IMR-90 (cell line): ENCODE measurements at regions not wholly inside any gene's neighbourhood (a gene's known extent, or its start where the extent isn't known, plus 50 kb on each side); places are given as distances from the start of the nearest gene placed in this dataset.
"Not testable (repeated sequence)": the region's sequence is repeated elsewhere in the genome, so short reads cannot be mapped to it uniquely, and the experiment has no call there.

Experiments used
- ATAC-seq: fragments of 200-7000 bp; cut with Tn5 transposase; 2 replicates; pipeline ENCODE4 v1.9.1; 2020; ENCODE audit warnings: low read depth, mild to moderate bottlenecking, moderate library complexity
- BruUV-seq: library from RNA; stranded (reverse); fragments of 400-500 nt; replicated peaks from 2 replicates; lab custom pipeline; 2021; lab: Mats Ljungman, UMichigan
- CTCF ChIA-PET: fragments of 300-600 bp; formaldehyde crosslinking; extraction: SDS; loops from one replicate; lab custom pipeline; 2021; ENCODE audit warnings: antibody characterized with exemption; lab: Yijun Ruan, JAX
- POLR2A ChIA-PET: fragments of 300-600 bp; sonication (Branson Sonifier 250); formaldehyde crosslinking; loops from one replicate; lab custom pipeline; 2022; ENCODE audit warnings: antibody characterized with exemption; ENCODE audit not compliant: unreplicated experiment; lab: Charles Lee
- DNase-seq: peaks from one replicate; pipeline ENCODE4 v3.0.0; 2013
- H2AFZ ChIP-seq: replicated peaks from 2 replicates; pipeline ENCODE3; 2013; ENCODE audit warnings: low read length, mild to moderate bottlenecking; ENCODE audit not compliant: poor library complexity
- H2AK5ac ChIP-seq: 2 replicates; pipeline ENCODE4 v1.6.1; 2013; ENCODE audit warnings: low read depth, low read length, inconsistent platforms
- H2AK9ac ChIP-seq: replicated peaks from 2 replicates; pipeline ENCODE3; 2013; ENCODE audit warnings: mild to moderate bottlenecking, low read depth, low read length, moderate library complexity; ENCODE audit not compliant: poor library complexity
- H2BK120ac ChIP-seq: 2 replicates; pipeline ENCODE4 v1.6.1; 2013; ENCODE audit warnings: low read depth, low read length, inconsistent platforms
- H2BK15ac ChIP-seq: 3 replicates; pipeline ENCODE4 v1.6.1; 2013; ENCODE audit warnings: low read depth, low read length, inconsistent platforms
- H2BK20ac ChIP-seq: 2 replicates; pipeline ENCODE4 v1.6.1; 2013; ENCODE audit warnings: low read depth, mild to moderate bottlenecking, inconsistent platforms, low read length, moderate library complexity
- H2BK5ac ChIP-seq: 2 replicates; pipeline ENCODE4 v1.6.1; 2013; ENCODE audit warnings: mild to moderate bottlenecking, low read depth, low read length, inconsistent platforms; ENCODE audit not compliant: poor library complexity, severe bottlenecking
- H3K14ac ChIP-seq: replicated peaks from 2 replicates; pipeline ENCODE4 v1.6.1; 2013; ENCODE audit warnings: low read depth, low read length, inconsistent platforms
- H3K18ac ChIP-seq: 2 replicates; pipeline ENCODE4 v1.6.1; 2013; ENCODE audit warnings: low read depth, low read length, control low read depth
- H3K23ac ChIP-seq: 2 replicates; pipeline ENCODE4 v1.6.1; 2013; ENCODE audit warnings: low read depth, low read length, inconsistent platforms
- H3K27ac ChIP-seq: 2 replicates; pipeline ENCODE4 v1.5.1; 2013; ENCODE audit warnings: mild to moderate bottlenecking, control low read depth, low read length; ENCODE audit not compliant: insufficient read depth
- H3K27me3 ChIP-seq: 2 replicates; pipeline ENCODE4 v1.6.1; 2013; ENCODE audit warnings: low read length; ENCODE audit not compliant: control insufficient read depth, insufficient read depth
- H3K36me3 ChIP-seq: 2 replicates; pipeline ENCODE4 v1.6.1; 2013; ENCODE audit warnings: low read length, mixed read lengths; ENCODE audit not compliant: control insufficient read depth, insufficient read depth
- H3K4ac ChIP-seq: 2 replicates; pipeline ENCODE4 v1.6.1; 2013; ENCODE audit warnings: low read depth, low read length, inconsistent platforms
- H3K4me1 ChIP-seq: 2 replicates; pipeline ENCODE4 v1.6.1; 2013; ENCODE audit warnings: low read length, mixed read lengths; ENCODE audit not compliant: control insufficient read depth, insufficient read depth
- H3K4me2 ChIP-seq: 2 replicates; pipeline ENCODE4 v1.6.1; 2013; ENCODE audit warnings: low read depth, mild to moderate bottlenecking, control low read depth, low read length, moderate library complexity
- H3K4me3 ChIP-seq: 2 replicates; pipeline ENCODE4 v1.5.1; 2013; ENCODE audit warnings: low read depth, mild to moderate bottlenecking, control low read depth, low read length, moderate library complexity; ENCODE audit not compliant: insufficient read depth
- H3K56ac ChIP-seq: 2 replicates; pipeline ENCODE4 v1.6.1; 2013; ENCODE audit warnings: low read length, inconsistent platforms; ENCODE audit not compliant: insufficient read depth; ENCODE audit errors: extremely low read depth
- H3K79me1 ChIP-seq, 2 experiments: 2 replicates each; pipeline ENCODE4 v1.6.1; 2013; ENCODE audit warnings: low read length in 2 of 2, inconsistent platforms in 1 of 2, low read depth in 1 of 2
- H3K9ac ChIP-seq: 2 replicates; pipeline ENCODE4 v1.6.1; 2013; ENCODE audit warnings: low read depth, low read length, control low read depth
- H3K9me1 ChIP-seq: 2 replicates; pipeline ENCODE4 v1.6.1; 2013; ENCODE audit warnings: low read length, inconsistent platforms; ENCODE audit not compliant: insufficient read depth
- H3K9me3 ChIP-seq: 2 replicates; pipeline ENCODE4 v1.6.1; 2013; ENCODE audit warnings: low read length; ENCODE audit not compliant: control insufficient read depth, insufficient read depth
- H4K20me1 ChIP-seq: 2 replicates; pipeline ENCODE4 v1.6.1; 2013; ENCODE audit warnings: low read length, inconsistent platforms; ENCODE audit not compliant: insufficient read depth
- H4K5ac ChIP-seq: 2 replicates; pipeline ENCODE4 v1.6.1; 2013; ENCODE audit warnings: mild to moderate bottlenecking, low read depth, low read length, control low read depth
- H4K8ac ChIP-seq, 2 experiments: 2 replicates each; pipeline ENCODE4 v1.6.1; 2013; ENCODE audit warnings: low read depth in 2 of 2, low read length in 2 of 2, control low read depth in 1 of 2, inconsistent platforms in 1 of 2
- H4K91ac ChIP-seq: 2 replicates; pipeline ENCODE4 v1.6.1; 2013; ENCODE audit warnings: low read depth, low read length, inconsistent platforms; ENCODE audit not compliant: insufficient read depth
- WGBS, 2 experiments: methylation state at CpG; one replicate each; pipeline versions ENCODE4 v1.1.5 to v1.1.7; 2013; ENCODE audit warnings: missing lambda C conversion rate in 2 of 2; ENCODE audit not compliant: insufficient read length in 1 of 2; ENCODE audit errors: extremely low coverage in 2 of 2; 5-methylcytosine and 5-hydroxymethylcytosine counted together
- dilution Hi-C: fragments of 300-500 bp; cut with HindIII; formaldehyde crosslinking; loops from one replicate; pipeline ENCODE4 v1.14.3; 2018; ENCODE audit warnings: low sequenced_read_pairs; ENCODE audit not compliant: unreplicated experiment
- in situ Hi-C: fragments of 300-500 bp; cut with MboI; formaldehyde crosslinking; loops from 3 replicates; pipeline ENCODE4 v1.14.3; 2019; ENCODE audit warnings: low sequenced_read_pairs, inconsistent platforms, mixed read lengths
- intact Hi-C: fragments of 100-400 bp; cut with micrococcal nuclease; formaldehyde crosslinking; loops from 2 replicates; pipeline ENCODE4 v1.10.0; 2022

- POLR2A ChIA-PET, H3K23ac ChIP-seq, H3K56ac ChIP-seq, H2BK5ac ChIP-seq, H3K4ac ChIP-seq, H3K36me3 ChIP-seq, H2AK9ac ChIP-seq, H4K20me1 ChIP-seq, H2BK15ac ChIP-seq, H3K79me1 ChIP-seq, H3K27ac ChIP-seq, H3K9me1 ChIP-seq, H2BK120ac ChIP-seq, H4K5ac ChIP-seq, CTCF ChIA-PET, H4K91ac ChIP-seq, H2AFZ ChIP-seq, intact Hi-C loops, H2AK5ac ChIP-seq, DNase-seq, H3K27me3 ChIP-seq, H4K8ac ChIP-seq, in situ Hi-C loops, H3K9me3 ChIP-seq, H3K9ac ChIP-seq, dilution Hi-C loops, BruUV-seq, H3K14ac ChIP-seq, H3K4me2 ChIP-seq, ATAC-seq, H3K4me3 ChIP-seq, H2BK20ac ChIP-seq, H3K18ac ChIP-seq, H3K4me1 ChIP-seq: not testable (repeated sequence)
- WGBS, 2 experiments: 96% methylated on average over 4 of the region's 9 CpGs; no CpG with 5 or more reads in 1 of the 2 experiments
Measured at GRCh38 chr7:81152925-81153324, 234.1 kb upstream of the SEMA3C start.
